COLO668 (cell line): ENCODE measurements at regions not wholly inside any gene's neighbourhood (a gene's known extent, or its start where the extent isn't known, plus 50 kb on each side); places are given as distances from the start of the nearest gene placed in this dataset.
"Not testable (repeated sequence)": the region's sequence is repeated elsewhere in the genome, so short reads cannot be mapped to it uniquely, and the experiment has no call there.

ENCODE experiments used
- DNase-seq: peaks from one replicate; lab custom pipeline; 2025; ENCODE audit not compliant: unreplicated experiment; lab: John Stamatoyannopoulos, UW

GRCh38 chr12:127761880-127762279, 505.1 kb upstream of the TMEM132C start:
- DNase-seq = no peak

DNA sequence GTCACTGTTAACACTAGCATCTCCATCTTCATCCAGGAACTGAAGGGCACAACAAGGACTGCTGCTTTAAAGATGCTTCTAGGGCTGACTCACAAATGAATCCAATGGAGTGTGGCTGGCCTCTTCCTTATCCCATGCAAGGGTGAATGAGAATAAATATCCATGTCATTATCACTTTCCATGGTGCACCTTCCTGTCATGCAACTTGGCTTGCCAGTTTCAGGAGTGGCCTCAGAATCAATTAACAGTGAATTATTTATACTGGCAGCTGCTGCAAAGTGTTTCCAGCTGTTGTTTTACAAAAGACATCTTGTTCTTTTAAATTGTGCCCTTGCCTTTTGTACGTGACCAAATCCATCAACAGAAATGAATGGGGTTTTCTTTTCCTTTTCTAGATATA, 499.3 kb upstream of the TMEM132C start:
- DNase-seq = no peak

DNA sequence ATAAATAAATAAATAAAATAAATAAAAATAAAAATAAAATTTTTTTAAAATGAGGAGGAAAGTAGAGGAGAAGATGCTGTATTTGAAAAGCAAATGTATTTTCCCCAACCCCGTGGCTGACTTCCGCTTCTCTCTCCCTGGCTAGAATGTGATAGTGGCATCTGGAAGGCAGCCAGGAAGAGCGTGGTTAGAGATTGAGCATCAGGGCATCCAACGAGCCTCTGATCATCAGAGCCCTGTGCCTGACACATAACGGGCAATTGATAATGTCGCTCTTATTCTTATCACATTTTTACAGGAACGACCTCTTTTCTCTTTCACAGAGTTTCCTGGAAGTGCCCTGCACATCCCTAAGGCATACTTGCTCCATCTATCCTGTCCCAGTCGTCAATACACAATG, 496.9 kb upstream of the TMEM132C start:
- DNase-seq = no peak

- DNase-seq = no peak
Observed at GRCh38 chr12:127771546-127771945, 495.4 kb upstream of the TMEM132C start.

DNA sequence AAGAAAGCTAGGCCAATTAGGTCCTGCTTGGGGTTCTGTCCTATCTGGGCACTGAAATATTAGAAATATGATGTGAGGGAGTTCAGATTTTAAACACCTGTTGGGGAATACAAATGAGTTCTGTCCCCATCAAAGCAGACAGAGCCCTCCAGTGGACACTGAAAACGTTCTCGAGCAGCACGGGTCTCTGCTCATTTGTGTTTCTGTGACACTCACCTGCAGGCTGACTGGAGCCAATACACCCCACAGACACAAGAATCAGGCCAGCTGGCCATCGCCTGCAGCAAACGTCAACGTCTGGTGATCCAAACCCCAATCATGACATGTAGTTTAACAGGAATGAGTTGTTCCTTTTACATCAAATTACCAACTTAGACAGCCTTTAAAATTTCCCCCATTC, 493.4 kb upstream of the TMEM132C start:
- DNase-seq = no peak

- DNase-seq = no peak
Observed at GRCh38 chr12:127774828-127775227, 492.1 kb upstream of the TMEM132C start.

DNA sequence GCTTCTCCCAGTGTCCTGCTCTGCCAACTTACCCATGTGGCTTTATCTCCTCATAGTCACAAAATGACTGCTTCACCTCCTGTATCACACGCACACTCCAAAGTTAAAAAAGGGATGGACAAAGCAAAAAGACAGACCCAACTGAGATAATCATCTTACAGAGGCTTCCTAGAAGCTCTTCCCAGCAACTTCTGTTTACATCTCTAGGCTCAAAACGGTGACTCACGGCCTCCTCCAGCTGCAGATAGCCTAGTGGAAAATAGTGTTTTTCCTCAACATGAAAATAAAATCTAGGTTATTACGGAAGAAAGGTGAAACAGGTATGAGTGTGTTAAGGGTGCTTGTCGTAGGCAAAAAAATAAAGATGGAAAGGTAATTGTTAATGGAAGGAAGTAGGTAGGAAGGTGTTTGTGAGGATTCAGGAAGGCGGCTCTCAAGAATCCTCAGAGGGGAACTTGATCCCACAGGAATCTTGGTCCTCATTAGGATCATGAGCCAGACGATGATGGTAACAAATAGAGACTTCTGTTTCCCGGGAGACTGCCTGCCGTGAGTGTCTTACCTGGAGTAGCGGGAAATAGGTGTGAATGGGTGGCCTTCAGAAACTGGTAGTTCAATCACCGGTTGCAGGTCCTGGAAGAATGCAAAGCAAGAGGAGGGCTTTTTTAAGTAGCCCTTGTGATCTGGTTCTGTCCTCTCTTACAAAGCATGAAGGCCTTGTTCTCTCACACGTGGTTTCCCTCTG, 487.5 kb upstream of the TMEM132C start:
- no peak for DNase-seq

DNA sequence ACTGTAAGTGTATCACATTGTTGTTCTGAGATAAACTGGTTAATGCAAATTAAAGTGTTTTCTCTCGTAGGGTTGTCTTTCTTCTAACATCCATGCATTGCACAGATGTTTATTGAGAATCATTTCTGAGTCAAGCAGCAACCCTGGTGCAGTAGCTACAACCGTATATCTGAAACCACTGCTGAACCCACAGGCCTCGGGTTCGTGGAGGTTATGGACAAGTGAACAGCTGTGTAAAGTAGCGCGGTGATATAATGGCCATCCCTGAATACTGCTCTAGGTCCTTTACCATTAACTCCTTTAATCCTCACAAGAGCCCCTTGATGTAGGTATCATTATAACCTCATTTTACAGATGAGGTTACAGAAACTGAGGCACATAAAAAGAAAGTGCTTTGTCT, 486.1 kb upstream of the TMEM132C start:
- no peak for DNase-seq

DNA sequence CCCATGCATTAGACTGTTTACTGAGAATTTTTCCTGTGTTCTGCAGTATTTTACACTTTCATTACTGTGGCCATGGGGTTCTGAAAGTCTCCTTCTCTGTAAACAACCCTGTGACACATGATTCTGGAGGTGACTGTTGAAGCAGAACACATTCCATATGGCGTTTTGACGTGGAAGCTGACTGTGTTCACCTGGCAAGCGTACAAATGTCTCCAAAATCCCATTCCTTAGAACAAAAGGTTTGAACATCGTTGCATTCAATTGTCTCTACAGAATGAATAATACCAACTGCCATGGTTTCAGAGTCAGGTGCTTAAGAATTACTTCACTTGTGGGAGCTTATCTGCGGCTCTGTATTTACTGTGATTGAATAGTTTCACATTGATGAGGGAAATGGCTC, 485.6 kb upstream of the TMEM132C start:
- DNase-seq = no peak

GRCh38 chr12:127785540-127785939, 481.4 kb upstream of the TMEM132C start:
- DNase-seq = no peak

GRCh38 chr12:127785986-127786590, 480.9 kb upstream of the TMEM132C start:
- no peak for DNase-seq

- no peak for DNase-seq
Observed at GRCh38 chr12:127787544-127787943, 479.4 kb upstream of the TMEM132C start.

GRCh38 chr12:127790376-127790775, 476.6 kb upstream of the TMEM132C start:
- no peak for DNase-seq

DNA sequence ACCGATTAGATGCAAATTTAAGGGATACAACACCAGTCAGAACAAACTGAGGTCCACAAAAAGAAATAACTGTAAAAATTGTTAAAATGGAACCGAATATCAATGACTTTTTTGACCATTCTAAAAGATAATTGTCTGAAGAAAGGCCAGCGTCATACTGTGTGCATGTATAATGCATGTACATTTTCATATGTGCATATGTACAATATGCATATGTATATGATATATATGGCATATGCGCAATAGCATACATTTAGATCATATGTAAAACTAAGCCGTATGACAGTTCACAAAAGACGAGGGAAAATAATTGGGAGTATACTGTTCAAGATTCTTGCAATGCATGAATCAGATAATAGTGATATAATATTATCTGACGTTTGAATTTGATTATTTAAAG, 475.8 kb upstream of the TMEM132C start:
- DNase-seq = no peak

DNA sequence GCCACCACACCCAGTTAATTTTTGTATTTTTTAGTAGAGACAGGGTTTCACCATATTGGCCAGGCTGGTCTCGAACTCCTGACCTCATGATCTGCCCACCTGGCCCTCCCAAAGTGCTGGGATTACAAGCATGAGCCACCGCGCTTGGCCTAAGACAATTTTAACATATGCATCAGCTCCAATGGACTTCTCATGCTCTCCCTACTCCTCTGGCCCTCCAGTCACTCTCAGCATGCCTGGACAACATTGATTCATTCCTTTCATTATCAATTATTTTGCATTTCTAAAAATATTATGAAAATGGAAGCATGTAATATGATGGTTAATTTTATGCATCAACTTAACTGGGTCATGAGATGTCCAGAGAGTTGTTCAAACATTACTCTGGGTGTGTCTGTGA, 469.1 kb upstream of the TMEM132C start:
- no peak for DNase-seq

- DNase-seq = no peak
Observed at GRCh38 chr12:127802271-127802670, 464.7 kb upstream of the TMEM132C start.

GRCh38 chr12:127803545-127803944, 463.4 kb upstream of the TMEM132C start:
- DNase-seq = no peak

GRCh38 chr12:127809275-127809674, 457.7 kb upstream of the TMEM132C start:
- DNase-seq = no peak

DNA sequence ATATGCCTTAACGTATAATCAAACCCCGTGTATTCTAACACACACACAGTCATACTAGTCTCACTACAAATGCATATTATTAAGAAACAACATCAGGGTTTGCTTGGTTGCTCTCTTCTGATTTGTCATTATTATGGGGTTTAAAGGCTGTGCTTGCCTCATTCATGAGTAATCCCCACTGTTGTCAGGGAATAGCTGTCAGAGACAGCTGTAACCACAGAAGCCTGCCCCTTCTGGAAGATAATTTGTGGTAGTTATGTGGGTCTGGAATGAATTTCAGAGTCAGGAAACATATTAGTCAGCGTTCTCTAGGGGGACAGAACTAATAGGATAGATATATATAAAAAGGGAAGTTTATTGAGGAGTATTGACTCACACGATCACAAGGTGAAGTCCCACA, 456.9 kb upstream of the TMEM132C start:
- no peak for DNase-seq

DNA sequence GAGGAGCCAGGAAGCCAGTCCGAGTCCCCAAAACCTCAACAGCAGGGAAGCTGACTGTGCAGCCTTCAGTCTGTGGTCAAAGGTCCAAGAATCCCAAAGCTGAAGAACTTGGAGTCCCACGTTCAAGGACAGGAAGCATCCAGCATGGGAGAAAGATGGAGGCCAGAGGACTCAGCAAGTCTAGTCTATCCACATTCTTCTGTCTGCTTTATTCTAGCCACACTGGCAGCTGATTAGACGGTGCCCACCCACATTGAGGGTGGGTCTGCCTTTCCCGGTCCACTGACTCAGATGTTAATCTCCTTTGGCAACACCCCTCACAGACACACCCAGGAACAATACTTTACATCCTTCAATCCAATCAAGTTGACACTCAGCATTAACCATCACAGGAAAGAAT, 456.5 kb upstream of the TMEM132C start:
- DNase-seq = not testable (repeated sequence)

GRCh38 chr12:127811988-127812387, 455.0 kb upstream of the TMEM132C start:
- DNase-seq = no peak

GRCh38 chr12:127813147-127813546, 453.8 kb upstream of the TMEM132C start:
- no peak for DNase-seq

DNA sequence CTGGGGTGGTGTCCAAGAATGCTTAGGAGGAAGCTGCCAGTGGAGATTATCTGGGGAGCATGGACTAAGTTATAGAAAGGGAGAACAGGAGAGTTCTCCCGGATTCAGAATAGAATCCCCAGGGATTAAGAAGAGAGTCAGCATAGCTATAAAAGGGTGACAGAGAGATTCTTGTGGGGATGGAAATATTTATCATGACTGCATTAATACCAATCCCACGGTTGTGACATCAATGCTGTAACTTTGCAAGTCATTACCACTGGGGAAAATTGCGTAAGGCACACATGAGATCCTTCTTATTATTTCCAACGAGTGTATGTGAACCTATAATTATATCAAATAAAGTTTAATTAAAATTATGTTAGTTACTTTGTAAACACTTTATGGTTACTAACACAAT, 447.9 kb upstream of the TMEM132C start:
- no peak for DNase-seq
